A549 (cell line): ENCODE measurements at regions not wholly inside any gene's neighbourhood (a gene's known extent, or its start where the extent isn't known, plus 50 kb on each side); places are given as distances from the start of the nearest gene placed in this dataset.

Source experiments
- CEBPB ChIP-seq, 2 experiments: fragments of >200 bp in 1 of 2; sonication (Bioruptor Twin) in 1 of 2; formaldehyde crosslinking in 1 of 2; IDR thresholded peaks; 2 replicates each; pipeline ENCODE4 v1.6.1; 2012 to 2016
- CHD2 ChIP-seq: fragments of 150-350 bp; IDR thresholded peaks from 2 replicates; pipeline ENCODE4 v1.6.1; 2014; ENCODE audit warnings: low read length; ENCODE audit not compliant: partially characterized antibody
- CTCF ChIP-seq: fragments of >200 bp; sonication (Bioruptor Twin); formaldehyde crosslinking; IDR thresholded peaks from 3 replicates; pipeline ENCODE4 v1.5.1; 2016
- HOXA7 ChIP-seq: fragments of 250-450 bp; sonication (Bioruptor Pico); IDR thresholded peaks from 2 replicates; pipeline ENCODE4 v1.5.0; 2020; ENCODE audit warnings: mild to moderate bottlenecking, moderate library complexity
- JUNB ChIP-seq: fragments of >200 bp; sonication (Bioruptor Twin); formaldehyde crosslinking; IDR thresholded peaks from 2 replicates; pipeline ENCODE4 v1.6.1; 2016
- MYC ChIP-seq: IDR thresholded peaks from 2 replicates; pipeline ENCODE4 v1.6.1; 2012; ENCODE audit warnings: mild to moderate bottlenecking, inconsistent platforms, low read length, improper control_type of control experiment, borderline replicate concordance
- PBX3 ChIP-seq: IDR thresholded peaks from 2 replicates; pipeline ENCODE4 v1.6.1; 2012
- POLR2A ChIP-seq: IDR thresholded peaks from 2 replicates; pipeline ENCODE4 v1.6.1; 2012; ENCODE audit warnings: mild to moderate bottlenecking, low read length
- RAD21 ChIP-seq, 2 experiments: fragments of >200 bp in 1 of 2; sonication (Bioruptor Twin) in 1 of 2; formaldehyde crosslinking in 1 of 2; IDR thresholded peaks in 1 of 2; conservative IDR thresholded peaks in 1 of 2; 2 replicates in 1 of 2; 3 replicates in 1 of 2; pipeline ENCODE4 v1.6.1; 2012 to 2018; ENCODE audit warnings: inconsistent platforms in 1 of 2
- REST ChIP-seq: fragments of 200-600 bp; sonication (generic); IDR thresholded peaks from 2 replicates; pipeline ENCODE4 v1.6.1; 2016; ENCODE audit warnings: antibody characterized with exemption, mild to moderate bottlenecking, moderate library complexity
- ZSCAN20 ChIP-seq: fragments of 250-450 bp; sonication (Bioruptor Pico); IDR thresholded peaks from 2 replicates; pipeline ENCODE4 v1.8.0; 2022; ENCODE audit warnings: mild to moderate bottlenecking, moderate library complexity

DNA sequence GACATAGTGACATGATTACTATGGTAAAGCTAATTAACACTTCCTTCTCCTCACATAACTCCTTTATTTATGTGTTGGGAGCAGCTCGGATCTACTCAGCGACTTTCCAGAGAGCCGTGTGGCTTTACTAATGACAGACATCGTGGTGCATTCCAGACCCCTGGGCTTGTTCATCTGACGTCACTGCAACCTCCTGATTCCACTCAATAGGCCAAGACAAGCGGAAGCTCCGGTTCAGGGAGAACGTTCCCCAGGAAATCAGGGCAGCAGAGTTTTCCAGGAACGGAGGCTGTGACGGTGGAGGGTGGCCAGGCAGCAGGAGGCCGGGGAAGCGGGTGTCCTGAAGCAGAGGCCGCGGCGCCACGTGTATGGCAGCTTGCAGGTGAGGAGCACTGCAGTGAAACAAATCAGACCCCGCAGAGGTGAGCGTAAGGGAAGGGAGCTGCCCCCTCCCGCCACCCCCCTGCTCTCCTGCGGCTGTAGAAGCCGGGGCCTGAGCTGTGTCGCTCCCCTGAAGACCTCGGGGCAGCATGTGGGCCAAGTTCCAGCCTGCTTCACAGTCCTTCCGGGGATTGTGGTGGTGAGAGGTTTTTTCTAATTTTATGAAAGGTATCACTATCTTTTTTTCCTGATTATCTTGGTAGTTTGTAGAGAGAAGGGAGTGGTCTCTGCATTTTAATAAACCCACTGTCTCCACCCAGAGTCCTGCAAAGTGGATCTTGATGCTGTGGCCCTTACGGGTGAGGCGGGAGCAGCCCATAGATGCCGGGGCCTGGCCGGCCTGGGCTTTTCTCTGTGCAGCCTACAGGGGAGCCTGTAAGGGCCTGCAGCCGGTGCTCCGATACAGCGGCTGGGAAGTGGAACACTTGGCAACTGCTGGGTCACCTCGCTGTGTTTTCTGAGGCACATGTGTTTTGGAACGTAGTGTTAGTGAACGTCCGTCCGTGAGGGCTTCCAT is 220.4 kb upstream of the IRX4 start:
- TF ChIP-seq ZSCAN20 (CRISPR knock-in tag) (no peak), MYC (no peak), HOXA7 (no peak), CHD2 (no peak), JUNB (no peak), RAD21 (conservative IDR thresholded peaks at IDR 0.05 in 1 of 2, IDR thresholded peaks at IDR 0.05 in 1 of 2) (no peak), CTCF (no peak), CEBPB (IDR thresholded peaks at IDR 0.05) (no peak), REST (no peak), PBX3 (no peak), POLR2A (no peak)
